ENCODE measurements at regions not wholly inside any gene's neighbourhood (a gene's known extent, or its start where the extent isn't known, plus 50 kb on each side); places are given as distances from the start of the nearest gene placed in this dataset.

- no peak for DNase-seq
Measured at GRCh38 chr2:39538718-39539117, 101.6 kb upstream of the MAP4K3 start.

GRCh38 chr2:39540414-39540813 is 103.3 kb upstream of the MAP4K3 start:
- no peak for DNase-seq

- no peak for DNase-seq
Measured at GRCh38 chr2:39541011-39541930, 104.2 kb upstream of the MAP4K3 start.

- DNase-seq = no peak
Measured at GRCh38 chr2:39542523-39542922, 105.4 kb upstream of the MAP4K3 start.

GRCh38 chr2:39545957-39546356 is 108.9 kb upstream of the MAP4K3 start:
- DNase-seq = no peak

- no peak for DNase-seq
Measured at GRCh38 chr2:39546409-39546808, 109.3 kb upstream of the MAP4K3 start.

- no peak for DNase-seq
Measured at GRCh38 chr2:39546937-39547336, 109.9 kb upstream of the MAP4K3 start.

- DNase-seq = no peak
Measured at GRCh38 chr2:39547811-39548719, 111.0 kb upstream of the MAP4K3 start.

GRCh38 chr2:39549000-39549399 is 111.9 kb upstream of the MAP4K3 start:
- DNase-seq = no peak

GRCh38 chr2:39549718-39550464 is 112.8 kb upstream of the MAP4K3 start:
- no peak for DNase-seq

- DNase-seq = no peak
Measured at GRCh38 chr2:39550701-39551285, 113.7 kb upstream of the MAP4K3 start.

- DNase-seq = no peak
Measured at GRCh38 chr2:39558906-39559305, 106.8 kb upstream of the TMEM178A start.

GRCh38 chr2:39563572-39563971 is 102.1 kb upstream of the TMEM178A start:
- no peak for DNase-seq

GRCh38 chr2:39567507-39567906 is 98.2 kb upstream of the TMEM178A start:
- DNase-seq = no peak

- DNase-seq = no peak
Measured at GRCh38 chr2:39568116-39568515, 97.6 kb upstream of the TMEM178A start.

GRCh38 chr2:39568561-39569006 is 97.1 kb upstream of the TMEM178A start:
- no peak for DNase-seq

- no peak for DNase-seq
Measured at GRCh38 chr2:39570130-39570555, 95.6 kb upstream of the TMEM178A start.

- DNase-seq = no peak
Measured at GRCh38 chr2:39570614-39571013, 95.1 kb upstream of the TMEM178A start.

- no peak for DNase-seq
Measured at GRCh38 chr2:39571111-39571731, 94.5 kb upstream of the TMEM178A start.

GRCh38 chr2:39573276-39573675 is 92.4 kb upstream of the TMEM178A start:
- no peak for DNase-seq

- no peak for DNase-seq
Measured at GRCh38 chr2:39581866-39582265, 83.9 kb upstream of the TMEM178A start.

- no peak for DNase-seq
Measured at GRCh38 chr2:39583213-39583612, 82.5 kb upstream of the TMEM178A start.

All from T-helper 1 cell (primary cell).